GM12892 (cell line): ENCODE measurements at regions not wholly inside any gene's neighbourhood (a gene's known extent, or its start where the extent isn't known, plus 50 kb on each side); places are given as distances from the start of the nearest gene placed in this dataset.

Source experiments
- DNase-seq: peaks from one replicate; pipeline ENCODE4 v3.0.0; 2011; ENCODE audit not compliant: insufficient read length
- FAIRE-seq: peaks from 2 replicates; lab custom pipeline; 2011; peaks lifted over from hg19 to GRCh38; lab: Jason Lieb, UNC
- POLR2A ChIP-seq: IDR thresholded peaks from 2 replicates; pipeline ENCODE4 v1.6.1; 2011; ENCODE audit warnings: low read depth, low read length, control low read depth
- POLR2AphosphoS5 ChIP-seq: IDR thresholded peaks from 2 replicates; pipeline ENCODE4 v1.6.1; 2011; ENCODE audit warnings: low read depth, low read length, control low read depth
- TAF1 ChIP-seq: IDR thresholded peaks from 2 replicates; pipeline ENCODE4 v1.6.1; 2011; ENCODE audit warnings: low read depth, mild to moderate bottlenecking, control low read depth, low read length, borderline replicate concordance

DNA sequence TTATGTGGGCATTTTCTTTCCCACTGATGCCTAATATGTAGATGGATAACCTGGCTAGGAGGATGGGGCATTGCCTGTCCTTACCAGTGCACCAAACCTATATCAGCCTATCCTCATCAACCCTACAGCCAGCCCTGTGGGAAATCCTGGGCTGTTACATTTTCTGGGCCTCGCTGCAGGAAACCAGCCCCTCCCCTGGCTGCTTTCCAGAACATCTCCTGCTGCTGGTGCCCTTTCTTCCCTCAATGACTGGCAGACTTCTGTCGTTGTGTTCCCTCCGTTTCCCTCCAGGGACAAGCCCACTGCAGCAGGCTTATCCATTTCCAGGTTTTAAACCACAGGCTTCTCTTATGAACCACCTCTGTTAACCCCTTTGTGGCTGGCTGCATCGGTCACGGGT lies 486.1 kb upstream of the COBL start:
- no peak for FAIRE-seq
- no peak for DNase-seq
- TF ChIP-seq POLR2A (no peak), TAF1 (no peak), POLR2AphosphoS5 (no peak)

DNA sequence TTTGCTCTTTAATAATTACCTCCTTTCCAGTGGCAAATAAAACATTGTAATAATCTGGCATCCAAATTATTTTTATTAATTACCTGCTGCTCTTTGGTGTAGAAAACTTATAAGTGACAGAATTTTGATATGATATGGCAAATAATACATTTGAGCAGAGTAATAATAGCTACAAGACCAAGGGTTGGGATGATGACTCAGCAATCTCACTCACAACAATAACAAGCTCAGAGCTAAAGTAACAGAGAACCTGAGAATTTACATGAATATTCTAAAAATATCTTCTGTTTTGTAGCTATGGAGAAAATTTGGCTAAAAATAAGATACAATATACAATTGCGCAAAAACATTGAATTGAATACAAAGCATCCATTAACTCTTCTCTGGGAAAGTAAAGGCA lies 480.8 kb upstream of the COBL start:
- no peak for FAIRE-seq
- DNase-seq = no peak
- TF ChIP-seq POLR2A (no peak), TAF1 (no peak)

DNA sequence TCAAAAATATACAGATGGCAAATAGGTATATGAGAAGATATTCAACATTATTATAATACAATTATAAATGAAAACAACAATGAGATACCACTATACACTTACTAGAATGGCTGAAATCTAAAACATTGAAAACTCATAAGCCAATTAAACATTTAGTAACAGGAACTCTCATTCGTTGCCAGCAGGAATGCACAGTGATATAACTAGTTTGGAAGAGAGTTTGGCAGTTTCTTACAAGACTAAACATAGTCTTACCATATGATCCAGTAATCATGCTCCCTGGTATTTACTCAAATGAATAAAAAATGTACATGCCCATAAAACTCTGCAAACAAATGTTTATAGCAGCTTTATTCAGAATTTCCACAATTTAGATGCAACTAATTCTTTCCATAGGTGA lies 476.2 kb upstream of the COBL start:
- no peak for DNase-seq
- TF ChIP-seq TAF1 = no peak
- no peak for TF ChIP-seq POLR2AphosphoS5
- TF ChIP-seq POLR2A = no peak
- FAIRE-seq = no peak

GRCh38 chr7:51789489-51789888 lies 472.9 kb upstream of the COBL start:
- DNase-seq = no peak
- no peak for FAIRE-seq
- TF ChIP-seq TAF1 = no peak
- TF ChIP-seq POLR2AphosphoS5 = no peak
- TF ChIP-seq POLR2A = no peak

GRCh38 chr7:51786284-51786683 lies 469.7 kb upstream of the COBL start:
- TF ChIP-seq TAF1 (no peak), POLR2AphosphoS5 (no peak), POLR2A (no peak)
- DNase-seq = no peak
- FAIRE-seq = no peak

DNA sequence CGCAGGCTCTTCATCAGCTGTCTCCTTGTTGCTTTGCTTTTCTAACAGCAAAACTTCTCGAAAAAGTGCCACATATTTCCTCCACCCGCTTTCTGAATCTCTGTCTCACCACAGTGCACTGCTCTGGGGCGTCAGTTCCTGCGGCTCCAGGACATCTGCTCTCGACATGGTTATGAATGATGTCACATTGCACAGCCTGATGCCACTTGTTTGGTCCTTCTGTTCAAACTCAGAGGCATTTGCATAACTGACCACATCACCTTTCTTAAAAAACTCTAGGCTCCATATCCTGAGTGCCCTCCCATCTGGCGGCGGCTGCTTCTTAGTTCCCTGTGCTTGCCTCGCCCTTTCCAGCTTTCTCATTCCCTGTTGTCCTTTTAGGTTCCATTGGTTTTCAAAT lies 469.3 kb upstream of the COBL start:
- DNase-seq = no peak
- FAIRE-seq = no peak
- TF ChIP-seq TAF1 (no peak), POLR2AphosphoS5 (no peak), POLR2A (no peak)

- TF ChIP-seq TAF1 (no peak), POLR2A (no peak), POLR2AphosphoS5 (no peak)
- DNase-seq (no peak), FAIRE-seq (no peak)
Measured at GRCh38 chr7:51785171-51785570, 468.6 kb upstream of the COBL start.

GRCh38 chr7:51783241-51783640 lies 466.6 kb upstream of the COBL start:
- DNase-seq (no peak), FAIRE-seq (no peak)
- no peak for TF ChIP-seq TAF1
- no peak for TF ChIP-seq POLR2AphosphoS5
- TF ChIP-seq POLR2A = no peak

DNA sequence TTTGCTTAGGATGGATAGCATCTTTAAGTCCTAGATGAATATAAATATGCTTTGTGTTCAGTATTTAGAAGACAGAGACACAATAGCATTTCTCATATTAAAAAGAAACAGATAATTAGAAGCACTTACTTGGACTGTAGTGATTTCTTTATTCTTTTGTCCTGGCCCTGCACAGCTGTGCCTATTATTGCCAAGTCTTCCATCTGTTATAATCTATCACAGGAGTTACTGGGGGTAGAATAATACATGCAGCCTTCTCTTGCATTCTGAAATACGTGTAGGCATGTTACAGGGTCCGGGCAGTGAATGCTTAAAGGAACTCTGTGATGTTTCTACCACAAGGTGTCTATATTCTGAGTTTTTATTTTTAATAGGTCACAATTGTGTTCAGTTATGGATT lies 461.5 kb upstream of the COBL start:
- FAIRE-seq (no peak), DNase-seq (no peak)
- no peak for TF ChIP-seq POLR2AphosphoS5
- TF ChIP-seq TAF1 = no peak
- no peak for TF ChIP-seq POLR2A

GRCh38 chr7:51774178-51774577 lies 457.6 kb upstream of the COBL start:
- no peak for FAIRE-seq
- no peak for TF ChIP-seq POLR2AphosphoS5
- DNase-seq = no peak

GRCh38 chr7:51772190-51772589 lies 455.6 kb upstream of the COBL start:
- no peak for DNase-seq
- TF ChIP-seq POLR2AphosphoS5 (no peak), POLR2A (no peak), TAF1 (no peak)
- FAIRE-seq = no peak

DNA sequence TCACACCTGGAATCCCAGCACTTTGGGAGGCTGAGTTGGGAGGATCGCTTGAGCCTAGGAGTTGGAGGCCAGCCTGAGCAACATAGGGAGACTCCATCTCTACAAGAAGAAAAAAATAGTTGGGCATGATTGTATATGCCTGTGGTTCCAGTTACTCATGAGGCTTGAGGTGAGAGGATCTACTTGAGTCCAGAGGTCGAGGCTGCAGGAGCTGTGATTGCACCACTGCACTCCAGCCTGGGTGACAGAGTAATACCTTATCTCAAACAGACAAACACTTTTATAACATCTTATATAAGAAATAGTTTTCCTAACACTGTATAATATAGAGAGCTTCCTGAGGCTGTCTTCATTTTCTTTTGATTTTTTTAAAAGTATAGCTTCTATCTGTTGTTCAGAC lies 448.4 kb upstream of the COBL start:
- no peak for DNase-seq
- no peak for TF ChIP-seq POLR2AphosphoS5
- no peak for TF ChIP-seq POLR2A
- TF ChIP-seq TAF1 = no peak

GRCh38 chr7:51759985-51760384 lies 443.4 kb upstream of the COBL start:
- DNase-seq (no peak), FAIRE-seq (no peak)
- TF ChIP-seq TAF1 (no peak), POLR2AphosphoS5 (no peak), POLR2A (no peak)

More for the DNA sequence above, 448.4 kb upstream of the COBL start:
- no peak for FAIRE-seq
